ENCODE measurements at regions not wholly inside any gene's neighbourhood (a gene's known extent, or its start where the extent isn't known, plus 50 kb on each side); places are given as distances from the start of the nearest gene placed in this dataset.

GRCh38 chr5:2531318-2531717 is 220.2 kb downstream of the IRX2 start:
- Histone ChIP-seq H3K4me3 (no peak overlapping the region), H3K36me3 (ENCODE audit: insufficient read depth in 1 of 2, low read depth in 1 of 2) (no peaks in the 10 kb centered on the region), H3K4me1 (no peaks in the 10 kb centered on the region), H3K27ac (no peak overlapping the region), H3K27me3 (ENCODE audit: insufficient read depth in 3 of 3, low read length in 2 of 3) (peaks cover 0 to 2% (median 0%) of the 10 kb centered on the region in 3 donors), H3K9me3 (no peaks in the 10 kb centered on the region)
- 90 to 94% (median 92%) methylated on average over 2 of the region's 2 CpGs for WGBS, 3 donors
- ATAC-seq (no peak), DNase-seq (no peak)
- no peak for TF ChIP-seq CTCF (IDR thresholded peaks at IDR 0.05)
- intact Hi-C loops (cut with DNase I) = no loop called here

- DNase-seq (no peak), ATAC-seq (no peak)
- Histone ChIP-seq H3K9me3 (no peaks in the 10 kb centered on the region), H3K4me1 (no peaks in the 10 kb centered on the region), H3K27ac (no peak overlapping the region), H3K4me3 (no peak overlapping the region), H3K27me3 (ENCODE audit: insufficient read depth in 3 of 3, low read length in 2 of 3) (peaks cover 0 to 2% (median 0%) of the 10 kb centered on the region in 3 donors), H3K36me3 (ENCODE audit: insufficient read depth in 1 of 2, low read depth in 1 of 2) (no peaks in the 10 kb centered on the region)
- TF ChIP-seq CTCF (IDR thresholded peaks at IDR 0.05) = no peak
- WGBS, 3 donors = 65 to 77% (median 73%) methylated on average over 12 of the region's 12 CpGs
- intact Hi-C loops (cut with DNase I) = no loop called here
These were observed 220.9 kb downstream of the IRX2 start for GRCh38 chr5:2530609-2531008.

GRCh38 chr5:2529371-2530092 is 221.9 kb downstream of the IRX2 start:
- DNase-seq = no peak
- 73 to 81% (median 74%) methylated on average over 13 of the region's 13 CpGs for WGBS, 3 donors
- ATAC-seq = no peak
- H3K9me3 ChIP-seq = no peaks in the 10 kb centered on the region
- intact Hi-C loops (cut with DNase I) = no loop called here
- H3K27me3 ChIP-seq (ENCODE audit: insufficient read depth in 3 of 3, low read length in 2 of 3) = peaks cover 0 to 2% (median 0%) of the 10 kb centered on the region in 3 donors
- H3K27ac ChIP-seq = no peak overlapping the region
- TF ChIP-seq CTCF (IDR thresholded peaks at IDR 0.05) = no peak
- no peaks in the 10 kb centered on the region for H3K4me1 ChIP-seq
- no peaks in the 10 kb centered on the region for H3K36me3 ChIP-seq (ENCODE audit: insufficient read depth in 1 of 2, low read depth in 1 of 2)
- no peak overlapping the region for H3K4me3 ChIP-seq

GRCh38 chr5:2525351-2525750 is 226.1 kb downstream of the IRX2 start:
- Histone ChIP-seq H3K9me3 (no peaks in the 10 kb centered on the region), H3K36me3 (ENCODE audit: insufficient read depth in 1 of 2, low read depth in 1 of 2) (no peaks in the 10 kb centered on the region), H3K27me3 (ENCODE audit: insufficient read depth in 3 of 3, low read length in 2 of 3) (peaks cover 0 to 2% (median 0%) of the 10 kb centered on the region in 3 donors), H3K27ac (no peak overlapping the region), H3K4me3 (no peak overlapping the region), H3K4me1 (no peaks in the 10 kb centered on the region)
- no peak for ATAC-seq
- TF ChIP-seq CTCF (IDR thresholded peaks at IDR 0.05) = no peak
- WGBS, 3 donors = 44 to 54% (median 45%) methylated on average over 4 of the region's 4 CpGs
- DNase-seq = no peak
- intact Hi-C loops (cut with DNase I) = no loop called here

- ATAC-seq (no peak), DNase-seq (no peak)
- Histone ChIP-seq H3K27ac (no peak overlapping the region), H3K36me3 (ENCODE audit: insufficient read depth in 1 of 2, low read depth in 1 of 2) (no peaks in the 10 kb centered on the region), H3K9me3 (no peaks in the 10 kb centered on the region), H3K27me3 (ENCODE audit: insufficient read depth in 3 of 3, low read length in 2 of 3) (peaks cover 0 to under 1% (median 0%) of the 10 kb centered on the region in 3 donors), H3K4me3 (no peak overlapping the region), H3K4me1 (no peaks in the 10 kb centered on the region)
- intact Hi-C loops (cut with DNase I) = no loop called here
- no peak for TF ChIP-seq CTCF (IDR thresholded peaks at IDR 0.05)
- 84 to 88% (median 85%) methylated on average over 13 of the region's 13 CpGs for WGBS, 3 donors
These were observed 226.9 kb downstream of the IRX2 start for GRCh38 chr5:2524620-2525019.
